GM23248 (cell line): ENCODE measurements at regions not wholly inside any gene's neighbourhood (a gene's known extent, or its start where the extent isn't known, plus 50 kb on each side); places are given as distances from the start of the nearest gene placed in this dataset.

Experiments used
- DNase-seq: peaks from one replicate; pipeline ENCODE4 v3.0.0-alpha.2; 2015
- H2AFZ ChIP-seq: fragments of 200-600 bp; sonication (generic); 2 replicates; pipeline ENCODE4 v1.6.1; 2016; ENCODE audit warnings: antibody characterized with exemption
- H3F3A ChIP-seq: fragments of 200-600 bp; sonication (generic); 2 replicates; pipeline ENCODE4 v1.6.1; 2016; ENCODE audit warnings: mild to moderate bottlenecking, antibody characterized with exemption, mixed run types; ENCODE audit not compliant: insufficient read depth
- H3K27ac ChIP-seq: fragments of 200-600 bp; sonication (generic); 2 replicates; pipeline ENCODE4 v1.5.1; 2016; ENCODE audit warnings: mild to moderate bottlenecking
- H3K27me3 ChIP-seq: fragments of 200-600 bp; sonication (generic); replicated peaks from 2 replicates; pipeline ENCODE4 v1.6.1; 2016; ENCODE audit warnings: mild to moderate bottlenecking; ENCODE audit not compliant: insufficient read depth
- H3K36me3 ChIP-seq: fragments of 200-600 bp; sonication (generic); 2 replicates; pipeline ENCODE4 v1.6.1; 2016; ENCODE audit warnings: low read depth, mild to moderate bottlenecking
- H3K4me1 ChIP-seq: fragments of 200-600 bp; sonication (generic); 2 replicates; pipeline ENCODE4 v1.6.1; 2016; ENCODE audit warnings: mild to moderate bottlenecking; ENCODE audit not compliant: insufficient read depth
- H3K4me2 ChIP-seq: fragments of 200-600 bp; sonication (generic); one replicate; pipeline ENCODE4 v1.6.1; 2016; ENCODE audit warnings: mild to moderate bottlenecking; ENCODE audit not compliant: unreplicated experiment
- H3K4me3 ChIP-seq: fragments of 200-600 bp; sonication (generic); 2 replicates; pipeline ENCODE4 v1.5.1; 2016; ENCODE audit warnings: mild to moderate bottlenecking
- H3K79me2 ChIP-seq: fragments of 200-600 bp; sonication (generic); 2 replicates; pipeline ENCODE4 v1.6.1; 2016; ENCODE audit warnings: mild to moderate bottlenecking; ENCODE audit not compliant: insufficient read depth
- H3K9ac ChIP-seq: fragments of 200-600 bp; sonication (generic); 2 replicates; pipeline ENCODE4 v1.6.1; 2016; ENCODE audit warnings: mild to moderate bottlenecking
- H3K9me2 ChIP-seq: fragments of 200-600 bp; sonication (generic); 2 replicates; pipeline ENCODE4 v1.6.1; 2016; ENCODE audit warnings: mixed run types, mild to moderate bottlenecking, moderate library complexity; ENCODE audit not compliant: insufficient read depth
- H3K9me3 ChIP-seq: fragments of 200-600 bp; sonication (generic); one replicate; pipeline ENCODE4 v1.6.1; 2017; ENCODE audit warnings: low read depth
- H4K20me1 ChIP-seq: fragments of 200-600 bp; sonication (generic); 2 replicates; pipeline ENCODE4 v1.6.0; 2016; ENCODE audit not compliant: insufficient read depth
- EZH2 ChIP-seq: fragments of 200-600 bp; sonication (generic); IDR thresholded peaks from 2 replicates; pipeline ENCODE4 v1.6.1; 2018; ENCODE audit warnings: antibody characterized with exemption, mild to moderate bottlenecking; ENCODE audit not compliant: insufficient read depth, poor library complexity, severe bottlenecking
- EZH2phosphoT487 ChIP-seq: fragments of 200-600 bp; sonication (generic); IDR thresholded peaks from 2 replicates; pipeline ENCODE4 v1.6.1; 2018; ENCODE audit warnings: antibody characterized with exemption, moderate library complexity, mild to moderate bottlenecking, low read depth; ENCODE audit not compliant: insufficient read depth
- WGBS, 2 experiments: methylation state at CpG; one replicate each; pipeline ENCODE4 v1.1.6; 2015 to 2017; ENCODE audit warnings: low lambda C conversion rate in 2 of 2, low coverage in 1 of 2; ENCODE audit errors: missing lambda C conversion rate in 2 of 2; 5-methylcytosine and 5-hydroxymethylcytosine counted together
- in situ Hi-C: fragments of 300-500 bp; cut with MboI; formaldehyde crosslinking; loops from 2 replicates; pipeline ENCODE4 v1.15.0; 2020

DNA sequence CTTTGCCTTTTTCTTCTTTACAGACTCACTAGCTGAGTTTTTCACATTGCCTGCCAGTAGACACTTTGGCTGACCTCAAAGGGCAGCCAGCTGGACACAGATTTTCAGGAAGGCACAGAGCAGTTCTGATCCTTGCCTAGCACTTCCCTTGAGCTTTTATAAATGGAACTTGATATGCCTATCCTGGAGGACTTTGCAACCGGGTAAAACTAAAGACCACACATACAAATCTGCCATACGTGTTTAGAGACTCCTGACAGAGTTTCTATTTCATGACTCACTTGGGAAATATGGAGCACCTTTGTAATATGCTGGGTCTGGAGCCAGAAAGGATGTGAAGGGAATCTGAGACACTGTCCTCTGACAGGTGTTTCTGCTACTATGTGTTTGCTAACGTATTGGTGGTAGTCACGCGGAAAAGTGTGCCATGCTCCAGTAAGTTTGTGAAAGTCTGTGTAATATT lies 56.7 kb upstream of the RASSF6 start:
- H3K4me3 ChIP-seq: no peak overlapping the region
- peak; percentile 27 for DNase-seq
- H3K79me2 ChIP-seq: no peaks in the 10 kb centered on the region
- peaks cover 15% of the 10 kb centered on the region; the same call in 1 of the 2 replicates for H3F3A ChIP-seq
- in situ Hi-C loops: no loop called here
- 55 to 60% methylated on average over 5 of the region's 5 CpGs for WGBS, 2 experiments
- no peak overlapping the region for H3K4me2 ChIP-seq
- H3K9ac ChIP-seq: no peak overlapping the region
- no peaks in the 10 kb centered on the region for H4K20me1 ChIP-seq
- TF ChIP-seq EZH2 (no peak), EZH2phosphoT487 (no peak)
- no peaks in the 10 kb centered on the region for H3K27me3 ChIP-seq
- H2AFZ ChIP-seq: no peak overlapping the region
- H3K27ac ChIP-seq: no peak overlapping the region
- no peaks in the 10 kb centered on the region for H3K9me2 ChIP-seq
- H3K4me1 ChIP-seq: peaks cover 18% of the 10 kb centered on the region
- H3K9me3 ChIP-seq: no peaks in the 10 kb centered on the region
- H3K36me3 ChIP-seq: no peaks in the 10 kb centered on the region

DNA sequence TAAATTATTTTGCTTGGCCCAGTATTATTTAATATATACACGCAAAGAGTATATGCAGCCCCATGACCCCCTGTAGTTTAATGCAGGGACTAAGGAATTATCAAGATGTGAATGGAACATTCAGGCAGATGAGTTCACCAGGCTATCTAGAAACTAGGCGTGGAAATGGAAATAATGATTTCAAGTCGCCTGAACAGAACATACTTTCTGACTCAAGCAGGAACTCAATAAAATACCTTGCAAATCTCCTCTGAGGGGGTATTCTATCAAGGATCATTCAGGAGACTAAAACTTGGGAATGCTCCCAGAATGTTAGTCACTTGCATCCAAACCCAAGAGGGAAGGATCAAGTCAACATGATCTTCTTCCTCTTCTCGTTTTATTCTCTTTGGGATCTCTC lies 59.6 kb upstream of the RASSF6 start:
- 40 to 52% methylated on average over 4 of the region's 4 CpGs for WGBS, 2 experiments
- TF ChIP-seq EZH2 (no peak), EZH2phosphoT487 (no peak)
- peaks cover 15% of the 10 kb centered on the region; the same call in 1 of the 2 replicates for H3F3A ChIP-seq
- H3K27ac ChIP-seq: no peak overlapping the region
- no peaks in the 10 kb centered on the region for H3K9me2 ChIP-seq
- peak; percentile 49 for DNase-seq
- in situ Hi-C loops: no loop called here
- H4K20me1 ChIP-seq: no peaks in the 10 kb centered on the region
- no peak overlapping the region for H3K4me3 ChIP-seq
- H3K9me3 ChIP-seq: no peaks in the 10 kb centered on the region
- H3K4me1 ChIP-seq: peaks cover 17% of the 10 kb centered on the region
- no peaks in the 10 kb centered on the region for H3K27me3 ChIP-seq
- no peaks in the 10 kb centered on the region for H3K79me2 ChIP-seq
- peak overlapping the region; percentile 19 for H3K4me2 ChIP-seq
- no peaks in the 10 kb centered on the region for H3K36me3 ChIP-seq
- no peak overlapping the region for H2AFZ ChIP-seq
- no peak overlapping the region for H3K9ac ChIP-seq

DNA sequence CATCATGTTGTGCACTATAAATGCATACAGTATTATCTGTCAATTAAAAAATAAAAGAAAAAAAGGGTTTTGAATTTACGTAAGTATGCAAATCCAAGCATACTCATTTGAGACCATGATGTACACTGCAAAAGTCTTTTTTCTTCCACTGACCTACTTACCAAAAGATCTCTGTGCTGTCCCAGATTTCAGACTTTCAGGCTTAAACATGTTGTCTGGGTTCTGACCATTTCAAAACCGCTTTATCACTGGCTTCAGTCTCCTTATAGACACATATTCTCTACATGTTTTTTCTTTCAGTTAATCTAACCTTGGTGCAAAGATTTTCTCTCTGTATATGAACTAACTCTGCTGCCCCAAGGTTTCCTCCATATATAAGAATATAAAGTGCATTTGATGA lies 58.6 kb upstream of the CXCL8 start:
- WGBS, 2 experiments: 48% methylated on average over 2 of the region's 2 CpGs
- H3K9me3 ChIP-seq: no peaks in the 10 kb centered on the region
- H3F3A ChIP-seq: peaks cover 15% of the 10 kb centered on the region; the same call in 1 of the 2 replicates
- no peaks in the 10 kb centered on the region for H3K9me2 ChIP-seq
- no peak overlapping the region for H3K4me2 ChIP-seq
- in situ Hi-C loops: no loop called here
- no peaks in the 10 kb centered on the region for H3K27me3 ChIP-seq
- DNase-seq: no peak
- H3K27ac ChIP-seq: no peak overlapping the region
- H3K4me1 ChIP-seq: peaks cover 16% of the 10 kb centered on the region
- H3K79me2 ChIP-seq: no peaks in the 10 kb centered on the region
- no peaks in the 10 kb centered on the region for H3K36me3 ChIP-seq
- no peak overlapping the region for H3K4me3 ChIP-seq
- no peak overlapping the region for H3K9ac ChIP-seq
- no peaks in the 10 kb centered on the region for H4K20me1 ChIP-seq
- no peak overlapping the region for H2AFZ ChIP-seq
- no peak for TF ChIP-seq EZH2phosphoT487

DNA sequence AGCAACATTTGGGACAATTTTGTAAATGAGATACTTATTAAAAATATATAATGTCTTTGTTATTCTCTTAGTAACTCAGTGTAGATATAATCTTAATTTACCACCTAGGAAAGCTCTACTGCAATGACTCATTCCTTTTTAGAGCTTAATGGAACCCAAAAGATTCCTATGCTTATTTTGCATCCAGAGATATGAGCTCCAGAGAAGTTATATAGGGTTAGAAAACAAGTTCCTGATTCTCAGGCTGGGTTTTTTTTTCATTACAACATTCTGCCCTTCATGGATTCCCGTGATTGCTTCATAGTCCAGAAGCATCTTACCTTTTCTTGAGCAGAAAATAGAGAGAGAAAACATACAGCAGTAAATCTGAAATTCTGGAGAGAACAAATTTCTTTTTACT lies 57.9 kb upstream of the CXCL8 start:
- no peaks in the 10 kb centered on the region for H3K79me2 ChIP-seq
- in situ Hi-C loops: no loop called here

DNA sequence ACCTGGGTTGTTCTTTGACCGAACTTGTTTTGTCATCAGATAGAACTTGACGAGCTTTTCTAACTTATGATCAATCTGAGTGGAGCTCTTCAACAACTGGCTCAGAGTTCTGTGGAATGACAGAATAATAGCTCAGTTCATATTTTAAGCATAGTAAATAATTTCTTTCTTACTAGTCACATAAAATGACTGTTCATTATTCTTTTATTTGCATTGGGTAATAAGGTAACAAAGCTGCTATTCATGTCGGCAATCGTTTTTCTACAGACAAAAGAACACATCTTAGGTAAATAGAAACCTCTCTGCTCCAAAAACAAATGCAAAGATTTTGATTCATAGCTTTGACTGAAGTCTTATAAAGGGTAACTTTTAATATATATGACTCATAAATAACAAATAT lies 57.3 kb upstream of the CXCL8 start:
- H3K9me3 ChIP-seq: no peaks in the 10 kb centered on the region
- no peak overlapping the region for H3K4me3 ChIP-seq
- 87% methylated on average over 4 of the region's 4 CpGs for WGBS, 2 experiments
- H3K4me2 ChIP-seq: no peak overlapping the region
- no peak overlapping the region for H3K27ac ChIP-seq
- peaks cover 16% of the 10 kb centered on the region for H3K4me1 ChIP-seq
- H4K20me1 ChIP-seq: no peaks in the 10 kb centered on the region
- H3F3A ChIP-seq: peaks cover 15% of the 10 kb centered on the region; the same call in 1 of the 2 replicates
- TF ChIP-seq EZH2phosphoT487 (no peak), EZH2 (no peak)
- H3K27me3 ChIP-seq: no peaks in the 10 kb centered on the region
- H2AFZ ChIP-seq: no peak overlapping the region
- H3K79me2 ChIP-seq: no peaks in the 10 kb centered on the region
- H3K9me2 ChIP-seq: no peaks in the 10 kb centered on the region
- H3K36me3 ChIP-seq: no peaks in the 10 kb centered on the region
- in situ Hi-C loops: no loop called here
- no peak for DNase-seq
- H3K9ac ChIP-seq: no peak overlapping the region

More for the DNA sequence above, 57.9 kb upstream of the CXCL8 start:
- peaks cover 16% of the 10 kb centered on the region for H3K4me1 ChIP-seq
- no peaks in the 10 kb centered on the region for H4K20me1 ChIP-seq
- H3F3A ChIP-seq: peaks cover 15% of the 10 kb centered on the region; the same call in 1 of the 2 replicates
- 98 to 100% methylated on average over 1 of the region's 1 CpG for WGBS, 2 experiments
- no peak overlapping the region for H3K27ac ChIP-seq
- no peaks in the 10 kb centered on the region for H3K36me3 ChIP-seq
- TF ChIP-seq EZH2 (no peak), EZH2phosphoT487 (no peak)
- no peak overlapping the region for H2AFZ ChIP-seq
- H3K4me2 ChIP-seq: no peak overlapping the region
- no peak overlapping the region for H3K9ac ChIP-seq
- H3K27me3 ChIP-seq: no peaks in the 10 kb centered on the region
- H3K9me3 ChIP-seq: no peaks in the 10 kb centered on the region
- no peaks in the 10 kb centered on the region for H3K9me2 ChIP-seq
- H3K4me3 ChIP-seq: no peak overlapping the region
- no peak for DNase-seq
